Esophagus squamous epithelium (tissue), 4 donors: ENCODE measurements at regions not wholly inside any gene's neighbourhood (a gene's known extent, or its start where the extent isn't known, plus 50 kb on each side); places are given as distances from the start of the nearest gene placed in this dataset.

Experiments used
- POLR2A ChIP-seq, 4 donors: fragments of 450-650 bp; IDR thresholded peaks; one replicate each; pipeline ENCODE4 v1.6.1; 2017; ENCODE audit warnings: antibody characterized with exemption in 4 of 4, mild to moderate bottlenecking in 4 of 4, moderate library complexity in 3 of 4
- TF ChIP-seq, protein P1 (sequence below), 6 experiments: fragments of 450-650 bp in 4 of 6; fragments of 200-600 bp in 2 of 6; sonication (generic) in 2 of 6; IDR thresholded peaks; one replicate each; pipeline ENCODE4 v1.5.1; 2016 to 2019; ENCODE audit warnings: antibody characterized with exemption in 6 of 6, mild to moderate bottlenecking in 4 of 6, moderate library complexity in 4 of 6

DNA sequence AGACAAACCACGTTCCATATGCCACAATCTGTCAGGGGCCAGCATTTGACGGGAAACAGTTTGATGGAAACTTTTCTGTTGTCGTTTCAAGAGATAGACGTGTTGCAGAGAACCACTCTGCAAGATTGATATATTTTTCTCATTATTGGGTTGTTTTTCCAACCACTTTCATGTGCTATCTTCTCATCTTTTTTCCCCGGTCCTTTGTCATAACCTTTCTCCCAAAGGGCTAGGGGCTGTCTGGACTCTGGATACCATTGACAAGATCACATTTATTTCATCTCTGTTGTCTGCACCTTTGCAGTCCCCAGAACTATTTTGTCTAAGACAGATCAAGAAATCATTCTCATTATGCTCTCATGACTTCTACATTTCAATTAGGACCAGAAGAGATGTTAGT, 57.6 kb upstream of the SLC25A26 start:
- TF ChIP-seq, protein P1, sequence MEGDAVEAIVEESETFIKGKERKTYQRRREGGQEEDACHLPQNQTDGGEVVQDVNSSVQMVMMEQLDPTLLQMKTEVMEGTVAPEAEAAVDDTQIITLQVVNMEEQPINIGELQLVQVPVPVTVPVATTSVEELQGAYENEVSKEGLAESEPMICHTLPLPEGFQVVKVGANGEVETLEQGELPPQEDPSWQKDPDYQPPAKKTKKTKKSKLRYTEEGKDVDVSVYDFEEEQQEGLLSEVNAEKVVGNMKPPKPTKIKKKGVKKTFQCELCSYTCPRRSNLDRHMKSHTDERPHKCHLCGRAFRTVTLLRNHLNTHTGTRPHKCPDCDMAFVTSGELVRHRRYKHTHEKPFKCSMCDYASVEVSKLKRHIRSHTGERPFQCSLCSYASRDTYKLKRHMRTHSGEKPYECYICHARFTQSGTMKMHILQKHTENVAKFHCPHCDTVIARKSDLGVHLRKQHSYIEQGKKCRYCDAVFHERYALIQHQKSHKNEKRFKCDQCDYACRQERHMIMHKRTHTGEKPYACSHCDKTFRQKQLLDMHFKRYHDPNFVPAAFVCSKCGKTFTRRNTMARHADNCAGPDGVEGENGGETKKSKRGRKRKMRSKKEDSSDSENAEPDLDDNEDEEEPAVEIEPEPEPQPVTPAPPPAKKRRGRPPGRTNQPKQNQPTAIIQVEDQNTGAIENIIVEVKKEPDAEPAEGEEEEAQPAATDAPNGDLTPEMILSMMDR (IDR thresholded peaks at IDR 0.05), result no peak
- no peak for TF ChIP-seq POLR2A (IDR thresholded peaks at IDR 0.05)
